Inflammatory macrophage treated with lipopolysaccharide for 4 hours (primary cell): ENCODE measurements at regions not wholly inside any gene's neighbourhood (a gene's known extent, or its start where the extent isn't known, plus 50 kb on each side); places are given as distances from the start of the nearest gene placed in this dataset.

Experiments used
- DNase-seq: peaks from one replicate; pipeline ENCODE4 v3.0.0-alpha.2; 2020

GRCh38 chr1:217029281-217030157 lies 306.3 kb upstream of the ESRRG start:
- no peak for DNase-seq

- no peak for DNase-seq
Observed at GRCh38 chr1:217027403-217028080, 304.3 kb upstream of the ESRRG start.

GRCh38 chr1:217026531-217026930 lies 303.3 kb upstream of the ESRRG start:
- no peak for DNase-seq

- no peak for DNase-seq
Observed at GRCh38 chr1:217025381-217025780, 302.2 kb upstream of the ESRRG start.

- no peak for DNase-seq
Observed at GRCh38 chr1:217024911-217025310, 301.7 kb upstream of the ESRRG start.

GRCh38 chr1:217021956-217022355 lies 298.7 kb upstream of the ESRRG start:
- no peak for DNase-seq

- DNase-seq: no peak
Observed at GRCh38 chr1:217021400-217021799, 298.2 kb upstream of the ESRRG start.

- DNase-seq: no peak
Observed at GRCh38 chr1:217019475-217019874, 296.2 kb upstream of the ESRRG start.

- DNase-seq: no peak
Observed at GRCh38 chr1:217018648-217019047, 295.4 kb upstream of the ESRRG start.

GRCh38 chr1:217017165-217017564 lies 293.9 kb upstream of the ESRRG start:
- no peak for DNase-seq

GRCh38 chr1:217014066-217014465 lies 290.8 kb upstream of the ESRRG start:
- no peak for DNase-seq

- no peak for DNase-seq
Observed at GRCh38 chr1:217012659-217013058, 289.4 kb upstream of the ESRRG start.

GRCh38 chr1:217011097-217011496 lies 287.9 kb upstream of the ESRRG start:
- DNase-seq: no peak

GRCh38 chr1:217010253-217010652 lies 287.0 kb upstream of the ESRRG start:
- DNase-seq: no peak

- no peak for DNase-seq
Observed at GRCh38 chr1:217009376-217009775, 286.1 kb upstream of the ESRRG start.

GRCh38 chr1:217004776-217005436 lies 281.7 kb upstream of the ESRRG start:
- DNase-seq: no peak

GRCh38 chr1:217003355-217003754 lies 280.1 kb upstream of the ESRRG start:
- DNase-seq: no peak

- DNase-seq: no peak
Observed at GRCh38 chr1:216997831-216998230, 274.6 kb upstream of the ESRRG start.

- no peak for DNase-seq
Observed at GRCh38 chr1:216997069-216997468, 273.8 kb upstream of the ESRRG start.

- DNase-seq: no peak
Observed at GRCh38 chr1:216984536-216984935, 261.3 kb upstream of the ESRRG start.

GRCh38 chr1:216983823-216984222 lies 260.6 kb upstream of the ESRRG start:
- DNase-seq: no peak

GRCh38 chr1:216961516-216961915 lies 238.3 kb upstream of the ESRRG start:
- no peak for DNase-seq

GRCh38 chr1:216960716-216961115 lies 237.5 kb upstream of the ESRRG start:
- no peak for DNase-seq

GRCh38 chr1:216958569-216958968 lies 235.3 kb upstream of the ESRRG start:
- no peak for DNase-seq
